Ecto neural progenitor cell (in vitro differentiated cells): ENCODE measurements at regions not wholly inside any gene's neighbourhood (a gene's known extent, or its start where the extent isn't known, plus 50 kb on each side); places are given as distances from the start of the nearest gene placed in this dataset.

Experiments used
- DNase-seq: peaks from one replicate; pipeline ENCODE4 v3.0.0-alpha.2; 2018; ENCODE audit warnings: low spot score

- no peak for DNase-seq
Observed at GRCh38 chr19:28486473-28486872, 726.5 kb downstream of the UQCRFS1 start.

- no peak for DNase-seq
Observed at GRCh38 chr19:28485292-28485691, 727.7 kb downstream of the UQCRFS1 start.

- DNase-seq = no peak
Observed at GRCh38 chr19:28483197-28483596, 729.8 kb downstream of the UQCRFS1 start.

GRCh38 chr19:28482221-28482620 is 730.7 kb downstream of the UQCRFS1 start:
- DNase-seq = no peak

GRCh38 chr19:28481674-28482073 is 731.3 kb downstream of the UQCRFS1 start:
- DNase-seq = no peak

GRCh38 chr19:28475525-28475924 is 737.4 kb downstream of the UQCRFS1 start:
- no peak for DNase-seq

- no peak for DNase-seq
Observed at GRCh38 chr19:28472843-28473242, 740.1 kb downstream of the UQCRFS1 start.

GRCh38 chr19:28471731-28472510 is 741.0 kb downstream of the UQCRFS1 start:
- DNase-seq = no peak

- DNase-seq = no peak
Observed at GRCh38 chr19:28469544-28469943, 743.4 kb downstream of the UQCRFS1 start.

- DNase-seq = no peak
Observed at GRCh38 chr19:28468701-28469459, 744.1 kb downstream of the UQCRFS1 start.

GRCh38 chr19:28466107-28467045 is 746.6 kb downstream of the UQCRFS1 start:
- peak; percentile 79 for DNase-seq

- no peak for DNase-seq
Observed at GRCh38 chr19:28465371-28466086, 747.4 kb downstream of the UQCRFS1 start.

GRCh38 chr19:28463493-28464053 is 749.4 kb downstream of the UQCRFS1 start:
- DNase-seq = no peak

GRCh38 chr19:28457620-28458019 is 755.3 kb downstream of the UQCRFS1 start:
- no peak for DNase-seq

GRCh38 chr19:28456708-28457320 is 756.1 kb downstream of the UQCRFS1 start:
- DNase-seq = no peak

GRCh38 chr19:28456252-28456651 is 756.7 kb downstream of the UQCRFS1 start:
- DNase-seq = no peak

- DNase-seq = no peak
Observed at GRCh38 chr19:28454083-28454482, 758.9 kb downstream of the UQCRFS1 start.

GRCh38 chr19:28453420-28453819 is 759.5 kb downstream of the UQCRFS1 start:
- DNase-seq = no peak

- DNase-seq = no peak
Observed at GRCh38 chr19:28449803-28450202, 763.1 kb downstream of the UQCRFS1 start.

- no peak for DNase-seq
Observed at GRCh38 chr19:28446511-28446910, 766.4 kb downstream of the UQCRFS1 start.

GRCh38 chr19:28445826-28446225 is 767.1 kb downstream of the UQCRFS1 start:
- no peak for DNase-seq
